COR-L47 (cell line): ENCODE measurements at regions not wholly inside any gene's neighbourhood (a gene's known extent, or its start where the extent isn't known, plus 50 kb on each side); places are given as distances from the start of the nearest gene placed in this dataset.

ENCODE experiments used
- DNase-seq: peaks from one replicate; lab custom pipeline; 2025; lab: John Stamatoyannopoulos, UW

DNA sequence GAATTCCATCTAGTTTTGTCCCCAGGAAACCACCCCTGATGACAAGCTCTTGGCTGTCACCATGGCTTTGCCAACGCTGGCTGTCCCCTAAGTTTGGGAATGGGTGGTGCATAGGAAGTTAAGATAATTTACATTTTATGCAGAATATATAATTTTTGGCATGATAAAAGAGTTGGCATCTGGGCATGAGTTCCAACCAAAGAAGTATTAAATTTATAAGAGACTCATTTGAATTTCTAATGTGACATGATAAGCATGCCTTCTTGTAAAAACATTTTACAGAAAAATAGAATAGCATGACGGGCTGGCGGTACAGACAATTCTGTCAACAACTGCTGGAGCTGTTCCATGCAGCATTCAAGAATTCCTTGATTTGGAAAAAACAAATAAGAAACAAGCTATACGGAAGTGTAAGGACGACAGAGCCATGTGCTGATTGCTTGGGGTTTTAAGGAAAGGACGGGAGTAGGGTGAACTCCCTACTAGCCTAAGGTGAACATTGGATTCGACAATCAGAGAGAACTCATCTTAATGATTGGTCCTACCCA is 106.8 kb upstream of the C1orf21 start:
- no peak for DNase-seq

DNA sequence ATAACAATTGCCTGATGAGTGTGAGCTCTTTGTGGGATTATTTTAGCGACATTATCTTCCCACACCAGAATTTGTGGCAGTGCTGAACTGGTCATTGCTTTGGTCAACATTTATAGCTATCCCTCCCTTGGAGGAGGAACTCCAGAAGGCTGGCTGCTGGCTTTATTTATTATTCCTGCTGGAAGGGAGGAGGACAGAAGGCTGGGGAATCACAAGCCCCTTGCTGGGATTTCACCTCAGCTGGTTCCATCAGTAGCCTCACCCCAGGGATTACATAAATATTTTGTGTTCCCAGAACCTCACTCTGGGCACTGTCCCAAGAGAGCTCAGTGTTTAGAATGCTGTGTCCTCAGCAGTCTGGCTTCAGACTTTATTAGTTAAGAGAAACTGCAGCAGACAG is 102.8 kb upstream of the C1orf21 start:
- DNase-seq, result peak; percentile 46

DNA sequence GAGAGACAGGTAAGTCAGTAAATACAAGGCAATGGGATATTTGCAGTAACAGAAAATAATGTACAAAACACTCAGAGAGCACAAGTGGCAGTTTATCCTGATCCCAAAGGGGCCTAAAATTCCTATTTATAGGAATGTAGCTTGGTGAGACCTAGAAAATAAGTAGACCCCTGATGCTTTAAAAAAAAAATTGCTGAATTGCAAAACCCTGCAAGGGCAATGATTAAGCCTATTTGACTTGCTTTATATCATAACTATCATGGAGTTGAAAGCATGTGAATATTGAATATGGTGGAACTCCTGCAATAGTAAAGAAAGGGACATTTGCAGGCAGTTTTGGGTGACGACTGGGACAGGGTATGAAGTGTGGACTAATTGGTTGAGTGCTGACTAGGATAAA is 101.9 kb upstream of the C1orf21 start:
- DNase-seq, result no peak

DNA sequence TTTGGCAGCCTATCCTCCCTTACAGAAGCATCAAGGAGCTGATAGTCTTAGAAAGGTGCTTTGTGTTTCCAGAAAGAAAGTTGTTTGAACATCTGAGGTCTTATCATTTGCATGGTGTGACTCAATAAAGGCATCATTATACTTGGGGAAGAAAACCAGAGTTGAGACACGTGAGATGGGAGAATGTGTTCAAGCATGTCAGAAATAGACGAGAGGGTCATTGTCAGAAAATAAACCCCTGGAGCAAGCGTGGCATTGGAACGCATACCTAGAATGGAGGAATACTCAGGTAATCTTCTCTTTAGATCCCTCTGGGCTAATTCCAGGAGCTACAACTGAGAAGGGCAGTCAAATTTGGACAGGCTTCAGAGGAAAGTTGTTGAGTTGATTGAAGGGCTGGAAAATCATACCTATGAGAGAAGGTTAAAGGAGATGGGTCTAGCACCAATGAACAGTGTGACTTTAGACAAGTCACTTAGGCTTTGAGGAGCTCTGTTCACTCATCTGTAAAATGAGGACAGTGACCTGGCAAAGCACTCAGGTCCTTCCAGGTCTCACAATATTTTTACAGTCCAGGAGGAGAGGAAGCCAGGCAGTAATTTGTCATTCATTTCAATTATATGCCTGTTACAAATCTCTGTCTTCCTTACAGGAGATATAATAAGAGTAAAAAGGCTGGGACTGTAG is 101.3 kb upstream of the C1orf21 start:
- DNase-seq, result no peak

DNA sequence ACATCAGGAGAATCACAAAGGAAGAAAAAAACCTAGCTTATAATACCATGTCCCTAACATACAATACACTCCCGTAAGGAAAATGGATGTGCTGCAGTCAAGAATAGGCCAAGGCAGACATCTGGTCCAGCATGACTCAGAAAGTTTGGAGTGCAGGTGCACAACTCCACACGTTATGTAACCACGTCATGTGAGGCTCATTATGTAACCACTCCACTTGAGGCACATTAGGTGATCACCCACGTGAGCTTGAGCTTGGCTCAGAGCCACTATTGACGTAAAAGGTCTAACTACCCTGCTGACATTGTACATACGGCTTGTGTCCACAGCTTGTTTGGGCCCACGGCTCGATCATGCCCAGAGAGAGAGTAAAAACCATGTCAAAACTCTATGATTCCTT is 99.8 kb upstream of the C1orf21 start:
- DNase-seq, result peak; percentile 9

DNA sequence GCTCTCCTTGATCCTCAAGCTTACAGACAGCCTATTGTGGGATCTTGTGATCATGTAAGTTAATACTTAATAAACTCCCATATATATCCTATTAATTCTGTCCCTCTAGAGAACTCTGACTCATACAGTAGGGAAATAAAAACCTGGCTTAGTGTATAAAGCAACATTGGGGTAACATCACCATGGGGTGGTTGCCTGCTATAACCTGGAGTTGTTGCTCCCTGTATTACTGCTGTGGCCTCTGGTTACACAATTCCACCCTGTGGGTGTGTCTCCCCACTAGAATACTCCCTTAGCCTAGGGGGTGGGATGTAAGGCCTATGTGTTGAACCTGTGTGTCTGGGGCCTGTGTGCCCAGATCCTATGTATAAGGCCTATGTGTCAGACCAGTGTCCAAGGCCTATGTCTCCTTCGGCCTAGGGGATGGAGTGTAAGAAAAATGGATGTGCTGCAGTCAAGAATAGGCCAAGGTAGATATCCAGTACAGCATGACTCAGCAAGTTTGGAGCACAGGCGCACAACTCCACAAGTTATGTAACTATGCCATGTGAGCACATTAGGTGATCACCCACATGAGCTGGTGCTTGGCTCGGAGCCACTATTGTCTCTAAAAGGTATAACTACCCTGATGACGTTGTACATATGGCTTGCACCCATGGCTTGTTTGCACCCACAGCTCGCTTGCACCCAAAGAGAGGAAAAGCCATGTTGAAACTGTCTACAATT is 96.8 kb upstream of the C1orf21 start:
- DNase-seq, result peak; percentile 49

DNA sequence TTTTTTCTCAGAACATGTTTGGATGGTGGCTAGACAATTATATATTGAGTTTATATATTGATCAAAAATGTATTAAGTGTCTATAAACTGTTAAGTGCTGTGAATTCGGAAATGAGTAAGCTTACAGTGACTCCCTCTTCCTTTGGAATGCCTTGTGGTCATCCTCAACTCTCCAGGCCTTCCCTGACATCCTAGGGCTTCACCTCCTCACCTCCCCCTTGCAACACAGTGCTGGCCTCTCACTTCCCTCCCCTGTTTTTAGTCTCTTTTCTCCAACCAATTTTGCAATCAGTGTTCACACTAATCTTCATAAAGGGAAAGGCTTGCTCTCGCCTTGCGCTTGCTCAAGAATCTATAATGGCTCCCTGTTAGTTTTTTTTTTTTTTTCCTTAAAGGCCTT is 95.1 kb upstream of the C1orf21 start:
- no peak for DNase-seq

DNA sequence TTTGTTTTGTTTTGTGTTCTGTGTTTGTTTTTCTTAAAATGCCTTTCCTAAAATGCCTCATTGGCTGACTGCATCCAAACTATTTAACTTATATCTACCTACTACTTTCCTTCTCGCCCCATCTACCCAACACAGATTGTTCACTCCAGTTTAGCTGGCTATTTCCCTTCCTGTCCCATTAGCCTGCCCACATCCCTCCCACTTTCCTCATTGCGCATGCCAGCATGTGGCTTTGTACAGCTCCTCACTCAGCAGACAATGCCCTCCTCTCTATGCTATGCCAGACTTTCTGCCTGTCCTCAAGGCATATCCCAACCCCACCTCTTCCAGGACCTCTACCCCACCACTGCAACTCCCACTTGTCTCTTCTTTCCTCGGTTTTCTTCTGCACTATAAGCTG is 94.7 kb upstream of the C1orf21 start:
- no peak for DNase-seq

DNA sequence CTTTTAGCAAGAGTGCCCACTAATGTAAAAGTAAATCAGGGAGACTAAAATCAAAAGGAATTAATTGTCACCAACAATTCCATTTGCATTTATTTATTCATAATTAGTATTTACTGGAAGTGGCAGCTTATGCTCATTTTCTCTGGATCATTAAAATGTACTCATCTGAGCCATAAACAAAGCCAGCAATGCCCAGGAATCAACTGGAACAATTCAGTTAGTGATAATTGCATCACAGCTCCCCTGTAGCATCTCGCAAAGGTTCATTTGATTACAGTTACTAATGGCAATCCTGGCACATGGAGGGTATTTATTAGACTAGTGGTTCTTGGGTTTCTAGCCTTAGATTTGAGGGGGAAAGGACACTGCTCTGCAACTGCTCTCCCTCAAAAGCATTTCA is 92.7 kb upstream of the C1orf21 start:
- no peak for DNase-seq

DNA sequence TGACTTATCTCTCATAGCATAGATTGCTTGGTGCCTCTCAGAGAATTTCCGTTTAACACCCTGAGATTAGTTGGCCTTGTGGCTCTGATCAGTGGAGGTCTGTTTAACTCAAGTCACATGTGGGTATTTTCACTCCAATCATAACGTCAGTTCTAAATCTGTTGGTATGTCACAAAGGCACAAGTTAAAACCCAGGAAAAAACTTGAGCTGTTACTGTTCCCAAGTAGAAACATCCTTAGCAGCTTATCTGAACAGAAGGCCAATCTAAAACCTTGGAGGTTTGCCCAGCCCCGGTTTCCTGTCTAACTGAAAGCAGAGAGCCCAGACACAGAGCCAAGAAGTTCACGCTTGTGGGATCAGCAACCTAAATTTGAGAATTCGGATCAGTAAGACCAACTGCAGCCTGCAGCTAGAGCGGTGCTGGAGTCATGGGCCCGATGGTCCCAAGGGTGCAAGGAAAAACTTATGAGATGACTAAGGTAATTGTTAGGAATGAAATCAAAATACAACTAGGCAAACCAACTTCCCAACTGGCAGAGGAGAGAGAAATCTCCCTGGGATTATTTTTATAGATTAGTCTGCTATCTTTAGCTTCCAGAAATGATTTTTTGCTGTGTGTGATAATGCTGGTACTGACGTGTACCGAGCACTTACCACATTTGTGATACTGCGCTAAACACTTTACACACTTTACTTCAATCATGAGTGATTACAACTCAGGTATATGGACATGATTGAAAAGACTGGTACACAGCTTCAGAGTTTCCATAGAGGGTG is 90.2 kb upstream of the C1orf21 start:
- no peak for DNase-seq

DNA sequence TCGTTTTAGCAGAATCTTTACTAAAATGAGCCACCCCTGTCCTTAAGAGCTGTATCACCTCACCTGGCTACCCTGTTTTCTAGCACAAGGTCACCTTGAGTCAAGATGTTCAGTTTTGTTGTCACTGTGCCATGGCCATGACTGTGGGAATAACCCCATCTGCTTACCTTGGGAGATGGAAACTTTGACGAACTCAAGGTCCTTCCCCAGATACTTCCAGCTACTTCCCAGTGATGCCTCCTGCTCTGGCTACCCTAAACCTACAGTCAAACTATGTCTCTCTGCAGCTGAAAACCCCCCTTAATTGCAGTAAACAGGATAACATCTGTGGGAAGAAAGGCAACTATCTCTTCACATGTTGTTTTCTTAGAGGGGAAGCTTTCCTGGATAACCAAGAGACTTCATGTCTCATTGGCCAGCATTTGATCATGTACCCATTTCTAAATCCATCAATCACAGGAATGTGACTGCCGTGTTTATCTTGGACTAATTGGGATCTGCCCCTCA is 89.5 kb upstream of the C1orf21 start:
- no peak for DNase-seq

DNA sequence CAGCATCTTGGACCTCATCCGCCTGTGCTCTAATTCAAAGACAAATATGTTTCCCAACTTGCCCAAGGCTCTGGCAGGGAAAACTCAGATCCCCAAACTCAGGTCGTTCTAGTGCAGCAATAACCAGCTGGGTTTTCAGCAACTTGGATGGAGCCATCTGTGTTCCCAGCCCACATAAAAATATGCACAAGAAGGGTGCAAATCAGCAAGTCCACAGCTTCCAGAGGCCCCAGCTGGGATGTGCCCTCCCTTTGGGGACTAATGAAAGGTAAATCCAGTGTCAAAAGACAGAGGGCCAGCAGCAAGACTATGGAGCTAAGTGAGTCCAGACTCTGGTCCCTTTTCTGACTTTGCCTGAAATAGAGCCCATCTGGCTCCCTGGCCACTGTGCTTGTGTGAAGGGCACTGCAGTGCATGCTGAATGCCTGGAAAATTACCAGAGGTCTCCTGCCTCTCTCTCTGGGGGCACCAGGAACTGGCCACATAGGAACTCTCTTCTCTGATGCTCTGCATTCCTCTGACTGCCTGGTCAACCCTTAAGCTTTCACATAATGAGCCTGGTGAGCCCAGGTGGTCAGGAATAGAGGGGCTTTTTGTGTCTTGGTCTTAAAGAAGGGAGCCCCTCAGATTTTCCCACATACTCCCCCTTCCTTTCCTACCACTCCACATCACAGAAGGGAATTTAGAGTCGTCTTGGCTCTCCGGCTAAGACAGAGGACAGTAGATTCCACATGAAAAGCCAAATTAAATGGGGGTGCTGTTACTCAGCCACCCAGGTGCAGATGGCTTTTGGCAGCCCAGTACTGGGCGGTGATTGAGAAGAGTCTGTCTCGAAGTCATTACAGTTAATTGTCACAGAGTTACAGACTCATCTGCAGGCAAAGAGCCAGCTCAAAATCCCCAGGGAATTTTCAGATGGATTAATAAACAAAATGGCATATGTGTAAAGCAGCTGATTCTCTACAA is 88.1 kb upstream of the C1orf21 start:
- DNase-seq, result peak; percentile 76

DNA sequence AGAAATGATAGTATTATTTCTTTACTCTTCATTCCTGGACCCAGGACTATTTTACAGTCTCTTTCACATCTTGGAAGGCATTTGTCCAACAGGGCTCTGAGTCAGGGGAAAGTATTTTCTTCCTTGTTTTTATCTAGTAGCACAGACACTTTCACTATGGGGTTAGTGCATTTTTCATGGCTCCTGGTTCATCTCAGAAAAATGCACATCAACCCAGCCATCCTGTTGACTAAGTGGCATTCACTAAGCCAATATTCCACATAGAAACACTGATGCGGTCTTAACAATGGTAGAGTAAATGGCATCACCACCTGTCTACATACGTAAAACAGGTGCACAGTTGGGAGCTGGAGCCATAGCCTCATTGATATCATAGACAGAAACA is 87.4 kb upstream of the C1orf21 start:
- DNase-seq, result peak; percentile 55

DNA sequence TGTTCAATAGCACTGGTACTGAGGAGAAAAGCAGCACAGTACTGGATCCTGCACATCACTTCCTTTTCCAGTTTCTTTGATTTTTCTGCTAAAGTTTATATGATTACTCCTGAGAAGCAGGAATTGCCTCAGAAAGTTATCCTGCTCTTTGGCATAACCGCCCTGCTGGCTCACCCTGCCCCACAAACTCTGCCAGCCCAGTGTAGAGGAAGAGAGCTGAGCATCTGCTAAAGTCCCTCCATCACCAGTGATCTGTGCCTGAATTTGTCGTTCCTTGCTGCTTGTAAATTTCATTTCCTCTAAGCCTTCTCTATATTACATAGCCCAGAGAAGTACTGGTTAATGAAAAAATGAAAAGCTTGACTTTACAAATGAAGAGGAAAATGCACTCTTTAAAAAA is 87.0 kb upstream of the C1orf21 start:
- DNase-seq, result no peak

DNA sequence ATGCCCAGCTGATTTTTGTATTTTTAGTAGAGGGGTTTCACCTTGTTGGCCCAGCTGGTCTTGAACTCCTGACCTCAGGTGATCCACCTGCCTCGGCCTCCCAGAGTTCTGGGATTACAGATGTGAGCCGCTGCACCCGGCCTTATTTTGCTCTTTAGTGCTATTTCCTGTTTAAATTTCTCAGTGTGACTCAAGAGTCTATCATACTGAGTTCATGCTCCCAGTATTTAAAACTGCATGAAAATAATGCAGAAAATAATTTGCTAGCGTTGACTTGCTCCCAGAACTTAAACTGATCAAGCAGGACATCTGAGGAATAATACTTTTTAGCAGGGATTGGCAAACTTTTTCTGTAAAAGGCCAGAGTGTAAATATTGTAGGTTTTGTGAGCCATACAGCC is 86.4 kb upstream of the C1orf21 start:
- DNase-seq, result no peak

DNA sequence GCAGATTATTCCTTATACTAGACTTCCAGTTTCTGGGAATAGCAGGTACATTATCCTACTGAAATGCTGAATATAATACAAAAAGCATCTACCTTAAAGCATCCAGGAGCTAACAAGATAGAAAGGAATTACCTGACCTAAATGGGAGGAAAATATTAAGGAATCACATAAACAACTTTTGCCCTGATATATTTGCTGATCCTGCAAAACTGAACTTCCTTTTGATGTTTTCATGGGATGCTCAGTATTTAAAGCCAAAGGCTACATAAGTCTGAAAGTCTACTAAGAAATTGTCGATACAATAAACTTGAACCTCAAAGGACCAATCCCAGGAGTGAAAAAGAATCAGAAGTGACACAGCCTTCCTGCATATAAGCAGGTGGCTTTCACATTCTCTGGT is 85.6 kb upstream of the C1orf21 start:
- DNase-seq, result no peak

DNA sequence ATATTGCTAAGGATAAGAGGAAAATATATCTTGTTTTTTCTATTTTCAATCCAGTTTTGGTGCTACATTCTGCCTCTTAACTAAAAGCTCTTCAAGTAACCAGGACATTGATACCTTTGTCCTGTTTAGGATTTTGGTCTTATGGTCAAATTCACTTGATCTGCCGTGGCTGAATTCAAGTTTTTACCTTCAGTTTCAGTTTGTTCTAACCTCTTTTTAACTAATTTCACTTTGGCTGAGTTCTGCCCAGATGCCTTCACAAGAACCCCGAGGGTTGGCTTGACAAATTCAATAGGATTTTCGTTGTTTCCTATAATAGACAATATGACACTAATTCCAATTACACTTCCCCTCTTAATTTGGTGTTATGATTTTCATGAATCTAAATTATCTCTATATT is 84.5 kb upstream of the C1orf21 start:
- no peak for DNase-seq

DNA sequence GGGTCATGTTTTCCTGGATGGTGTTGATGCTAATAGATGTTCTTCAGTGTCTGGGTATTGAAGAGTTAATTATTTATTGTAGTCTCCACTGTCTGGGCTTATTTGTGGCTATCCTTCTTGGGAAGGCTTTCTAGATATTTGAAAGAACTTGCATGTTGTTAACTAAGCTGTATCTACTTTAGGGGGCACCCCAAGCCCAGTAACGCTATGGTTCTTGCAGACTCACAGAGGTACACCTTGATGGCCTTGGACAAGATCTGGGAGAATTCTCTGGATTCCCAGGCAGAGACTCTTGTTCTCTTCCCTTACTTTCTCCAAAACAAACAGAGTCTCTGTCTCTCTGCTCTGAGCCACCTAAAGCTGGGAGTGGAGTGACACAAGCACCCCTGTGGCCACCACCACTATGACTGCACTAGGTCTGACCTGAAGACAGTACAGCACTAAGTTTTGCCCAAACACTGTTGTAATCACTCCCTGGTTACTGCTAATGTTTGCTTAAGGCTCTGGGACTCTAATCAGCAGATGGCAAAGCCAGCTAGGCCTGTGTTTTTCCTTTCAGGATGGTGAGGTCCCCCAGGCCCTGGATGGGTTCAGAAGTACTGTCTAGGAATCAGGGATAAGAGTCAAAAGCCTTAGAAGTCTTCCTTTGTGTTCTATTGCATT is 76.5 kb upstream of the C1orf21 start:
- DNase-seq, result no peak

DNA sequence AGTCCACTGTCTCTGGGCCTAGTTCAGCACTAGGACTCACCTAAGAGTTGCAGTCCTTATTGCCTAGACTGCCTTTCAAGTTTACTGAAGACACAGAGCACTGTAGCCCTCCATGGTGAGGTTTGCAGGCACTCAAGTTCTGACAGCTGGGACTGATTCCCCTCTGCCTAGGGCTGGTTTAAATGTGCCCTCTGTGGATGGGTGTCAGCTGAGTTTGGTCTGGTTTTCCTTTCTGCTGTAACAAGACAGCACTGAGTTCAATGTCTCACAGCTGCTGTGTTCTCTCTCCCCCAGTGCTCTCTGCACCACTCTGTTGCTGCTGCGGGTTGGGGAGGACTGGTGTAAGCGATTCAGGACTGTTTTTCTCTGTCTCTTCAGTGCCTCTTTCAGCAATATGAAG is 75.2 kb upstream of the C1orf21 start:
- DNase-seq, result no peak

DNA sequence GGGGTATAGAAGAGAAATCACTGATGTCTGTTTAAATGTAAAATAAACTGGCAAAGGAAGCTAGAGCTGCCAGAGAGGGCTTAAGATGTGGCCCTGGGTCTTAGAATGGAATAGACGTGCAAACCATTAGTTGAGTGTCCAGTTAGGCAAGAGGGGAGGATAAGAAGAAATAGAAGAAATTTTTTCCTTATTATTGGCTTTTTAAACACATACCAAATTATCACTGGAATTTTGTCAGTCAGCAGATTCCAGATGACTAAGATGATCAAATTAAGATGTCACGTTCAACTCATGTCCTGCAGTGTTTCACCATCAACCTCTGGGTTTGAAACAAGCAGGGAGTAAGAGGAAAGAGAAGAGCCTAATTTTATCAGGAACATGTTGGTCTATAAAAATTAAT is 71.6 kb upstream of the C1orf21 start:
- DNase-seq, result no peak

DNA sequence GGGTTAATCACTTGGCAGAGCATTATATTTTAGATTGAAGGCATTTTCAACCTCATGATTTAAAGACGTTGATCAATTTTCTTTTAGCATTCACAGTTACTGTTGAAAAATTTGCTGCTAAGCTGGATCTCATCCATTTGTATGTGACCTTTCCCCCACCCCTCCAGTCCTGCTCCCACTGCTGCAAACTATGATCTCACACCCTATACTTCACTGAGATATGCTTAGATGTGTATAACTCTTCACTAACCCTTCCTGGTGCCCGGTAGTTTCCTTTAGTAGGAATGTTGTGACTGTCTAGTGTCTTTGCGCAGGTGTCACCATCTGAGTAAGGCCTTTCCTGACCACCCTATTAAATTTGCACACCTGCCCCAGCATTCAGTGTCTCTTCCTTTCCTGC is 67.0 kb upstream of the C1orf21 start:
- no peak for DNase-seq
